Stimulated activated memory B cell treated with anti-CD40 and anti-IgM and Interleukin-4, amounts not matched to agents 10 μg/mL and 1 μg/mL and 100 μg/mL, for 72 hours (primary cell): ENCODE measurements at regions not wholly inside any gene's neighbourhood (a gene's known extent, or its start where the extent isn't known, plus 50 kb on each side); places are given as distances from the start of the nearest gene placed in this dataset.
"Not testable (repeated sequence)": the region's sequence is repeated elsewhere in the genome, so short reads cannot be mapped to it uniquely, and the experiment has no call there.

Experiments used
- ATAC-seq: fragments of 150-1000 bp; cut with Tn5 transposase; 2 replicates; pipeline ENCODE4 v1.10.0; 2021
- H3K27ac Mint-ChIP-seq: one replicate; pipeline ENCODE4 v1.8.0; 2022; ENCODE audit warnings: mild to moderate bottlenecking, mixed read lengths
- H3K27me3 Mint-ChIP-seq: one replicate; pipeline ENCODE4 v1.8.0; 2022; ENCODE audit warnings: mixed read lengths
- H3K36me3 Mint-ChIP-seq: one replicate; pipeline ENCODE4 v1.8.0; 2022; ENCODE audit warnings: mixed read lengths
- H3K4me1 Mint-ChIP-seq: one replicate; pipeline ENCODE4 v1.8.0; 2022; ENCODE audit warnings: mixed read lengths
- H3K4me3 Mint-ChIP-seq: one replicate; pipeline ENCODE4 v1.8.0; 2022; ENCODE audit warnings: mild to moderate bottlenecking, moderate library complexity, mixed read lengths
- H3K9me3 Mint-ChIP-seq: one replicate; pipeline ENCODE4 v1.8.0; 2022; ENCODE audit warnings: mixed read lengths

DNA sequence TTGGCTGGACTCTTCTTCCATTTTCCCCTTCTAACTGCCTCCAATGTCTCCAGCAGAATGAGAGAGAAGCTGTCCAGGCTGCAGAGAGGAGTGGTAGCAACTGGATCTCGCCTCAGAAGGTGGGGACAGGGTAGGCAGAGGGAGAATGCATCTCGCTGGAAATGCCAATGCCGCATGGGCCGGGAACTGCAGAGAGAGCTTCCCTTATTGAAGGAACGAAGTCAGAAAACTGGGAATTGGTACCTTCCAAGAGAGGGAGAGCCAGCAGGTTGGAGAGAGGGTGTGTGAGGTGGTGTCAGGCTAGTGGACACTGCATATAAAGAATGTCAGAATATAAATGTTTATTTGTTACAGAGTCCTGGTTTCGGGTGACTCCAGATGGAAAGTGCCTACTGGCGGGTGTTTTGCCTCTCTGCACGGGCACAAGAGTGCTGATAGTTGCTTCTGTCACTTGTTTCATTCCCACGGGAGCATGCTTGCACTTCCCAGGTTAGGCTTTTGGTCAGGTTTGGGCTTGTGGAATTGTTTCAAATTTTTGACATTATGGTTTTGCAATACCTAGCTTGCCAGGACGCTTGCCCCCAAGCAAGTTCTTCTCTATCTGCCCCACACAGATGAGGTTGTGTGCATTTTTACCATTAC lies 156.8 kb upstream of the STS start:
- H3K4me1 Mint-ChIP-seq, result no peaks in the 10 kb centered on the region
- peaks cover 6% of the 10 kb centered on the region for H3K9me3 Mint-ChIP-seq
- ATAC-seq, result no peak
- no peaks in the 10 kb centered on the region for H3K27me3 Mint-ChIP-seq
- no peak overlapping the region for H3K4me3 Mint-ChIP-seq
- H3K27ac Mint-ChIP-seq, result no peak overlapping the region
- H3K36me3 Mint-ChIP-seq, result peaks cover 13% of the 10 kb centered on the region

DNA sequence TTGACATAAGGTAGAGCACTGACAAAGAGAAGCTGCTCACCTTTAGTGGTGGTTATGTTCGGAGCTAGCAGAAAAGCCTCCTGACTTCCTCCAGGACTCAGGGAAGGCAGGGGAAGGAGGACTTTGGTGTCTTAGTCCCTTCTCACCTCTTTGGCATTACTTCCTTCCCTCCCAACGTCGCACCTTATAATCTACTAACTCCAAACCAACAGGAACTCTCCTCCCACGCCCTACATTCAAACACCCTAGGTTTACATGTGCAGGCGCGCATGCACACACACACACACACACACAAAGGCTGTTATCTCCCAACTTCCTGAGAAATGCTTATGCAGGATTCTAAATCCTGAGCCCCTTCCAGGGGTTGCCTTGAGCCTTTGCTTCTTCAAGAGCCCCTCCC lies 157.7 kb upstream of the STS start:
- peaks cover 8% of the 10 kb centered on the region for H3K36me3 Mint-ChIP-seq
- no peaks in the 10 kb centered on the region for H3K27me3 Mint-ChIP-seq
- ATAC-seq, result no peak
- no peak overlapping the region for H3K4me3 Mint-ChIP-seq
- H3K4me1 Mint-ChIP-seq, result no peaks in the 10 kb centered on the region
- no peak overlapping the region for H3K27ac Mint-ChIP-seq
- H3K9me3 Mint-ChIP-seq, result peaks cover 6% of the 10 kb centered on the region

DNA sequence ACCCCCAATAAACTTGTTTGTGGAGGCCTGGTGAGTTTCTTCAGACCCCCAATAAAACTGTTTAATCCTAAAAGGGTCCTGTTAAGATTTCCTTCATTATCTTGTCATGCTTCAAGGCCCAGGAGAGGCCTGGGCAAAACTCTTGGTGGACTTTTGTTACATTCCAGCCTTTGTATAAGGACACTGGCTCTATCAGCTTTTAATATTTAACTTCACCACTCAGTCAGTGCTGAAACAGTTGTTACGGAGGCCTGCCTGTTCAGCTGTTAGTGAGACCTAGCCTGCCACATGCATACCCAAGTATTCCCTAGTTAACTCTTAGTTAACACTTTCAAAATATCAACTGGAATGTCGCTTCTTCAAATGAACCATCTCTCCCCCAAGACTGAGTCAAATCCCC lies 158.8 kb upstream of the STS start:
- not testable (repeated sequence) for ATAC-seq

DNA sequence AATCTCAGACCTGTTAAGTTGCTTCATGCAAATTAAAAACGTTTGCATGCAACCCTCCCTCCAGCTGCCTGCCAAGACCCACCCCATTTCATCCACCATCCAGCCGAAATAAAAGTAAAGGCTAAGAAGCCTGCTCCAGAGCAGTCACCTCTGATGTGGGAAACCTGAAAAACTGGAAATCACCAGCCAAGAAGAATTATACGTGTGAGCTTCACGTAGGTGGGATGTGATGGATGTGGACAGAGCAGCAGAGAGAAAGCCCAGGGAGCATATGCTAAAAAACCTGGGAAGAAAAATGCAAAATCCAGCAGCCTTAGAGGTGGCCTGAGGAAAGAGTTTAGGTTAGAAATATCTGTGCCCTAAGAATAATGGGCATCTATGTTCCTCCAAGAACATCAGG lies 160.6 kb upstream of the STS start:
- Mint-ChIP-seq H3K27me3 (no peaks in the 10 kb centered on the region), H3K9me3 (no peaks in the 10 kb centered on the region), H3K27ac (no peak overlapping the region), H3K36me3 (no peaks in the 10 kb centered on the region), H3K4me1 (no peaks in the 10 kb centered on the region), H3K4me3 (no peak overlapping the region)
- no peak for ATAC-seq

More for the DNA sequence above, 158.8 kb upstream of the STS start:
- not testable (repeated sequence) for H3K36me3 Mint-ChIP-seq, H3K27ac Mint-ChIP-seq, H3K4me3 Mint-ChIP-seq, H3K4me1 Mint-ChIP-seq, H3K27me3 Mint-ChIP-seq, H3K9me3 Mint-ChIP-seq

DNA sequence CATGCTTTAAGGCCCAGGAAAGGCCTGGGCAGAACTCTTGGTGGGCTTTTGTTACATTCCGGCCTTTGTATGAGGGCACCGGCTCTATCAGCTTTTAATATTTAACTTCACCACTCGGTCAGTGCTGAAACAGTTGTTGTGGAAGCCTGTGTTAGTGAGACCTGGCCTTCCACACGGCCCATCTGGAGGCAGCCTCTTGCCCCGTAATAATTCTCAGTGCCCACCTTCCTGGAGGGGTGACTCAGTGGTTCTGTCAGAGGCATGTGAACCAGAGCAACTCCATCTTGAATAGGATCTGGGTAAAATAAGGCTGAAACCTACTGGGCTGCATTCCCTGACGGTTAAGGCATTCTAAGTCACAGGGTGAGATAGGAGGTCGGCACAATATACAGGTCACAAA lies 162.0 kb upstream of the STS start:
- Mint-ChIP-seq H3K27ac (no peak overlapping the region), H3K4me1 (no peaks in the 10 kb centered on the region), H3K27me3 (no peaks in the 10 kb centered on the region), H3K9me3 (no peaks in the 10 kb centered on the region), H3K36me3 (no peaks in the 10 kb centered on the region), H3K4me3 (no peak overlapping the region)
- ATAC-seq, result no peak

DNA sequence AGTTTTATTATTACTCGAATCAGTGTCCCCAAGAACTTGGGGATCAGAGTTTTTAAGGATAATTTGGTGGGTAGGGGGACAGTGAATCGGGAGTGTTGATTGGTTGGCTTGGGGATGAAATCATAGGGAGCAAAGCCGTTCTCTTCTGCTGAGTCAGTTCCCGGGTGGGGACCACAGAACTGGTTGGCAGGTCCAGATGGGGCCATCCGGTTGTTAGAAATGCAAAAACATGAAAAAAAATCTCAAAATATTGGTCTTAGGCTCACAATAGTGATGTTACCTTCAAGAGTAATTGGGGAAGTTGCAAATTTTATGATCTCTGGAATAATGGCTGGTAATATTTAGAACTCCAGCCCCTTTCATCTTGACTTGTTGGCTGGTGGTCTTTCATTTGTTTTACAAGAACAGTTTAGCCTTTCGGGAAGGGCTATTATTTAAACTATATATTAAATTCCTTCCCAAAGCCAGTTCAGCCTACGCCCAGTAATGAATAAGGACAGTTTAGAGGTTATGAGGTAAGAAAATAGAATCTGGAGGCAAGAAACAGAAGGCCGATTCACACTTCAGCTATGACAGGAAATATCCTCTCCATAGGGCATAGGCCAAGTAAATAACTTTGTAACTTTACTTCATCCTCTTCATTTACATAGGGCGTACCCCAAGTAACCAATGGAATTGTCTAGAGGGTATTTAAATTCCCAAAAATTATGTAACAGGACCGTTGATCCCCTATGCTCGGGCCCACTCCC lies 164.1 kb upstream of the STS start:
- Mint-ChIP-seq H3K9me3 (no peaks in the 10 kb centered on the region), H3K27ac (no peak overlapping the region), H3K4me1 (no peaks in the 10 kb centered on the region), H3K36me3 (no peaks in the 10 kb centered on the region), H3K4me3 (no peak overlapping the region), H3K27me3 (no peaks in the 10 kb centered on the region)
- ATAC-seq, result no peak

DNA sequence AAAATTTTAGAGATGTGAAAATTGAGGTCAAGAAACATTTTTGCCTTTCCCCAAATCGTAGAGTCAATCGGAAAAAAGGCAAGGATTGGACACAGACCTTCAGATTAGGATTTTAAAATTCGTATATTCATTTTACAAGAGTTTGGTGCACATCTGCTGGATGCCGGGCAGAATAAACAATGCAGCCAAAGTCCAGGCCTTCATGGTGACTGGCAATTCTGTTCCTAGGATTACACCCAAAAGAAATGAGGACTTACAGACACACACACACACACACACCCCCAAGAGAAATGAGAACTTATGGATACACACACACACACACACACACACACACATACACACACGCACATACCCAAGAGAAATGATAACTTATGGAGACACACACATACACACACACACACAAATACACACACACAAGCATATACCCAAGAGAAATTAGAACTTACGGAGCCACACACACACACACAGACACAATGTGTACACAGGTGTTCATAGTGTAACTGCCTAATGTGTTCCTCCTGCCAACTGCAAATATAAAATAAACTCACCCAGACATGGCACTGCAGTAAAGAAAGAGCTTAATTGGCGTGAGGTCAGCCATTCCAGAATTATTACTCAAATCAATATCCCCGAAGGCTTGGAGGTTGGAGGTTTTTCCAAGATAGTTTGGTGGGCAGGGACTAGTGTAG lies 165.7 kb upstream of the STS start:
- H3K9me3 Mint-ChIP-seq, result no peaks in the 10 kb centered on the region
- no peaks in the 10 kb centered on the region for H3K36me3 Mint-ChIP-seq
- H3K27ac Mint-ChIP-seq, result no peak overlapping the region
- no peaks in the 10 kb centered on the region for H3K27me3 Mint-ChIP-seq
- H3K4me1 Mint-ChIP-seq, result no peaks in the 10 kb centered on the region
- ATAC-seq, result no peak
- no peak overlapping the region for H3K4me3 Mint-ChIP-seq

DNA sequence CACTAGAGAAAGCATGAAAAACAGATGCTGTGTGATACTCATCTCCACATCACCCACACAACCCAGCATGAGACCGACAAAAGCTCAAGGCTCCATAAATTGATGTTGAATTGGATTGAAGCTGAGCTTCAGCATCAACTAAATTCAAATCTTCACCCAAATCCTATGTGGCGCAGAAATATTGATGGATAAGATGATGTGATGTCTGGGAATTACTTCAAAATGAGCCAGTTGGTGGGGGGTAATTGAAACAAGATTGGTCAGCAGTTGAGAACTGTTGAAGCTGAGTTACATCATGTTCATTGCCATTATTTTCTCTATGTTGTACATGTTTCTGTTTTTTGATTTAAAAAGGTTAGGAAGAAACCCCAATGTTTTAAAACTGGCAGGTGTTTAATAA lies 166.5 kb upstream of the STS start:
- Mint-ChIP-seq H3K4me3 (no peak overlapping the region), H3K36me3 (no peaks in the 10 kb centered on the region), H3K27ac (no peak overlapping the region), H3K4me1 (no peaks in the 10 kb centered on the region), H3K9me3 (no peaks in the 10 kb centered on the region), H3K27me3 (no peaks in the 10 kb centered on the region)
- ATAC-seq, result no peak

DNA sequence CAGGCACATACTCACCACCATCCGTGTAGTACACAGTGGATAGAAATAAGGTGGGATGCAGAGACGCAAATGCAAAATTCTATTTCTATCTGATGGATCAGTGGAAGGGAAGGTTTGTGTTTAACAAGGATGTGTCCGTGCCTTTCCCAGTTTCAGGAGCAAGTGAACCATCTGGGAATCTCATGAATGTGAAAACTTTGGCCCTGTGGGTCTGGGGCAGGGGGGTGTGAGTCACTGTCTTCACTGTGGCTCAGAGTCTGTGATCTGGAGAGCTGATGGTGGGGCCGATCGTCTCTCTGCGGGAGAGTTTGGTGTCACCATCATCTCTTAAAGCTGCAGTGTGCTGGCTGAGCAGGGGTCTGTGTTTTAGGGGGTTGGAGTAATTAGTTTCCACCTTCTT lies 179.3 kb upstream of the STS start:
- H3K36me3 Mint-ChIP-seq, result no peaks in the 10 kb centered on the region
- ATAC-seq, result no peak
- H3K4me3 Mint-ChIP-seq, result no peak overlapping the region
- H3K4me1 Mint-ChIP-seq, result no peaks in the 10 kb centered on the region
- H3K27ac Mint-ChIP-seq, result no peak overlapping the region
- H3K27me3 Mint-ChIP-seq, result no peaks in the 10 kb centered on the region
- peaks cover 2% of the 10 kb centered on the region for H3K9me3 Mint-ChIP-seq

DNA sequence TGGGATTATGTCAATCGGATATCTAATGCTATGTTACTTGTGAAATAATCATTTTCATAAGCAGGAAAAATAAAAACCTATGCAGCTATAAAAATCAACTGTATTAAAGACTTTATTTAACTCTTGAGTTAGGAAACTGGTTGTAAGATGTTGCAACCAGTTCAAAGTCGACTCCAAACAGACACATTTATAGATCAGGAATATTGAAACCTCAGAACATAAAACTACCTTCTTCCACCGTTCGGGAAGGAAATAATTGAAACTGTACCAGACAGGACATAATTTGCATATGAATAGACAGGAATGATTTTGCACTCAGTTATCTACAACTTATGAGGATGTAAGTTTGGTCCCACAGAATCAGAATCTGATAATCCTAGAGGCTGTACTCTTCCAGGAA lies 181.8 kb upstream of the STS start:
- no peaks in the 10 kb centered on the region for H3K27me3 Mint-ChIP-seq

DNA sequence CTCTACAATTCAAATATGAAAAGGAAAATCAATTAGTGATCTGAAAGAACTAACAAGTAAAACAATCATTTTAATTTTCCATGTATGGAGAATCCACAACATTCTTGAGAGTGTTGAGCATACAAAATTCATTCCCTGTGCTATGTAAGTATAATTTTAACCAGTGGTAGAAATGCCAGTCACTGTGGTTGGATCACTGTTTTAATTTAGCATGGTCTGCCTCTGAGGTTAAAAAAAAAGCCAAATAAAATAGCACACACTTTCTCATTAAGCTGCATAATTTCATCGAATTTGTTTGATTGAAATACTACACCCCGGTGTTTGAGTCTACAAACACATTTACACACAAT lies 185.5 kb upstream of the STS start:
- H3K4me1 Mint-ChIP-seq, result no peaks in the 10 kb centered on the region
- no peak for ATAC-seq
- H3K4me3 Mint-ChIP-seq, result no peak overlapping the region
- no peaks in the 10 kb centered on the region for H3K27me3 Mint-ChIP-seq
- peaks cover 5% of the 10 kb centered on the region for H3K36me3 Mint-ChIP-seq
- no peak overlapping the region for H3K27ac Mint-ChIP-seq
- H3K9me3 Mint-ChIP-seq, result no peaks in the 10 kb centered on the region

More for the DNA sequence above, 181.8 kb upstream of the STS start:
- no peak overlapping the region for H3K27ac Mint-ChIP-seq
- H3K4me3 Mint-ChIP-seq, result no peak overlapping the region
- no peaks in the 10 kb centered on the region for H3K4me1 Mint-ChIP-seq
- H3K9me3 Mint-ChIP-seq, result no peaks in the 10 kb centered on the region
- ATAC-seq, result no peak
- no peaks in the 10 kb centered on the region for H3K36me3 Mint-ChIP-seq

DNA sequence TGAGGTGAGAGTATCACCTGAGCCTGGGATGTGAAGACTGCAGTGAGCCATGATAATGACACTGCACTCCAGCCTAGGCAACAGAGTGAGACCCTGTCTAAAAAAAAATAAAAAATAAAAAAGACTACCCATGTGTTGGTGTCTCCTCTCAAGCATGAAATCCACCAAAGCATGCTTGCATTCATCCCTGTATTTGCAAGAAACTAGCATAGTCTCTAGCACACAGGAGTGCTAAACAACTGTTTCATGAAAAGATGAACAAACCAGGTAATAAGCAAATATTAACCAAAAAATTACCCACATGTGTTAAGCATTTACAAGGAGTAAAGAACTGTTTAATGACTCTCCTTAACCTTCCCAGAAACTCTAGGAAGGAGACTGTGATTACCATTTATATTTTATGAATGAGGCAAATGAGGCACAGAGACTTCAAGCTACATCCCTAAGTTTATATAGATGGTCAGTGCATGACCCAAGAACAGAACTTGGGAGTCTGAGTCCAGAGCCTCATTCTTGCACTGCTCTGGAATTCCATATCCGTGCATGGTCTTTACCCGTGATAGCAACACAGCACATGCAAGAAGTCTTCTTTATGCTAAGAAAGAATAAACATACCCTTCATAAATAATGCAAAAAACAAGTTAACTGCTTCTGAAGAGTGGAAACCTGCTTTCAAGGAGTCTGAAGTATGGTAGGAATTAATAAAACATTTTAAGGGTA lies 186.1 kb upstream of the STS start:
- no peak for ATAC-seq
- Mint-ChIP-seq H3K4me3 (no peak overlapping the region), H3K27ac (no peak overlapping the region), H3K27me3 (no peaks in the 10 kb centered on the region), H3K36me3 (peaks cover 5% of the 10 kb centered on the region), H3K9me3 (no peaks in the 10 kb centered on the region), H3K4me1 (no peaks in the 10 kb centered on the region)

DNA sequence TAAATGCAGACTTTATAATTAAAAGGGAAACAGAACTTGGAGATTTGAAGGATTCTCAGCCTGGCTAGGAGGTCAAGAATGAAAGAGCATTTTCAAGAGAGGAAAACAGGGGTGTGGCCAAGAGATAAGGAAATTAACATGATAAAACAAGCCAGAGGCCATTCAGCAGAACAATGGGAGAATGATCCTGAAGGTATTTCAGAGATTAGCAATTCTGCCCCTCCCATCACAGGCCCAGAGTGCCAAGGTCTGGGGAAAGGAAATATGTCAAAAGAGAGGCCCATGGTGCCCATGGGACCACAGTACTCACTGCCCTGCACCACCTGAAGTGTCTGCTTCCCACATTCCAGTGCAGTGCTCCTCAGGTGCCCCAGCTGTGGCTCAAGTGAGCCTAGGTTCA lies 188.5 kb upstream of the STS start:
- no peak overlapping the region for H3K27ac Mint-ChIP-seq
- H3K27me3 Mint-ChIP-seq, result no peaks in the 10 kb centered on the region
- peaks cover 5% of the 10 kb centered on the region for H3K36me3 Mint-ChIP-seq
- H3K4me3 Mint-ChIP-seq, result no peak overlapping the region
- no peak for ATAC-seq
- no peaks in the 10 kb centered on the region for H3K9me3 Mint-ChIP-seq
- no peaks in the 10 kb centered on the region for H3K4me1 Mint-ChIP-seq

DNA sequence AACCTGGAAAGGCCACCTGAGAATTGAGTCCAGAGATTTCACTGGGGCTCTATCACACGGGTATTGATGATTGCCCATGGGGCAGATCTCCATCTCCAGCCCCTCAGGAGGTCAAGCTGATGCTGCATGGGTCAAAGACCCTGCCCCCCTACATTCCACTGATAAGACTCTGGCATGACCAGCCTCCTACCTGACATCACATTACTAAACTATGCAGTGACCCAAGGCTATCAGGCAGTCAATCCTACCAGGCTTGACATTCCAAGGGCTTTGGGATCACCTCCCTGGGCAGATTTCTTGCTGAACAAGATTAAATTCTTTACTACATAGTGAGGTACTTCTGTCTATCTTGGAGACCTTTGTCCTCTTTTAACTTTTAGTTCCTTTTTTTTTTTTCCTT lies 192.7 kb upstream of the STS start:
- H3K36me3 Mint-ChIP-seq, result peaks cover 11% of the 10 kb centered on the region
- H3K4me3 Mint-ChIP-seq, result no peak overlapping the region
- no peaks in the 10 kb centered on the region for H3K4me1 Mint-ChIP-seq
- H3K27ac Mint-ChIP-seq, result no peak overlapping the region
- no peak for ATAC-seq
- H3K27me3 Mint-ChIP-seq, result no peaks in the 10 kb centered on the region
- peaks cover 4% of the 10 kb centered on the region for H3K9me3 Mint-ChIP-seq

DNA sequence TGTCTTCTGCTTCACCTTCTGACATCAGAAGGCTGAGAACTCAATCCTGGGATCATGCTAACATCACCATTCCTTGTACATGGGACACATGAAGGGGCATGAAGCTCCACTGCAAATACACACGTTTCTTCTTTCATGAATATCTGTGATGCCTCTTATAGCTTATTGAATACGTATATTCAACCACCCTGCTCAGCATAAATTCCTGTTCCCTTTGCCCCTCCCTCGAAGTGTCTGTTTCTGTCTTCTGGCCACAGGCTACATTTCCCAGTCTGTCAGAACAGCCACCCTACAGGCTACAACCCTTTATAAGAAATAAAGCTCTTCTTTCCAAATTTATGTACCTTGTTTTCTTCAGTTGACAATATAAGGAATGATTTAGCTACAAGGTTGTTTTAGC lies 201.3 kb upstream of the STS start:
- peaks cover 3% of the 10 kb centered on the region for H3K36me3 Mint-ChIP-seq

More for the DNA sequence above, 201.3 kb upstream of the STS start:
- H3K4me1 Mint-ChIP-seq, result no peaks in the 10 kb centered on the region
- no peak overlapping the region for H3K27ac Mint-ChIP-seq
- H3K4me3 Mint-ChIP-seq, result no peak overlapping the region
- no peak for ATAC-seq
- peaks cover 8% of the 10 kb centered on the region for H3K9me3 Mint-ChIP-seq
- H3K27me3 Mint-ChIP-seq, result no peaks in the 10 kb centered on the region
